CD4-positive, alpha-beta T cell treated with Interleukin-12 subunit alpha and Interleukin-12 subunit beta, for 1 hour (primary cell): ENCODE measurements at regions not wholly inside any gene's neighbourhood (a gene's known extent, or its start where the extent isn't known, plus 50 kb on each side); places are given as distances from the start of the nearest gene placed in this dataset.

Experiments used
- DNase-seq: peaks from one replicate; pipeline ENCODE4 v3.0.0-alpha.2; 2020

DNA sequence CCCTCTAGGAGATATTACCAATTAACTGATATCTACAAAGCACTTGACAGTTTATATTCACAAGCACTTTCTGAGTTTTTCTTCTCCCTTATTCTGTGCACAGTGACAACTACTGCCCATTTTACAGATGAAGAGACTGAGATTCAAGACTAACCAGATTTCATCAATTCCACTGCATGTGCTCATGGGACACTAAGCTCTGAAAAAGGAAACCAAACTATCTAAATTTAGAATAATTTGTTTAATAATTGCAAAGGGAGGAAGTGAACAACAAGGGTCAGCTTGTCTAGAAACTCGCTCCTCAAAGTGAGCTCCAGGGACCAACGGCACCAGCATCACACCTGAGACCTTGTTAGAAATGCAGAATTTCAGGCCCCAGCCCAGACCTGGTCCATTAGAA, 50.8 kb upstream of the MYLIP start:
- DNase-seq: no peak

DNA sequence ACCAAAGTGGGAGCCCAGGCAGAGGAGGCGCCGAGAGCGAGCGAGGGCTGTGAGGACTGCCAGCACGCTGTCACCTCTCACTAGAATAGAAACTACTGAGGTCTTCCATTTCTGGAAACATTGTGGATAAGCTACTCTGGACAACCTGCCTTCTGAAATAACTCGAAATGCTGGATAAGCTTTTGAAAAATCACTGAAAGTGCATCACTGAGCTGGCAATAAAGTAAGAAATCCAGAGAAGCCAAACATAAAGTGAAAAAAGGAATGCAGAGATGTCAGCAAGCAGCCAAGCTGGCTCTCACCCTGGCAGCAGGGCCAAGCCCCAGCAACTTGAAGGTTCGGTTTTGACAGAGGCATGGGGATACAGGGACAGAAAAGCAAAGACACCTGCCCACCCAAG, 59.2 kb upstream of the MYLIP start:
- DNase-seq: no peak

DNA sequence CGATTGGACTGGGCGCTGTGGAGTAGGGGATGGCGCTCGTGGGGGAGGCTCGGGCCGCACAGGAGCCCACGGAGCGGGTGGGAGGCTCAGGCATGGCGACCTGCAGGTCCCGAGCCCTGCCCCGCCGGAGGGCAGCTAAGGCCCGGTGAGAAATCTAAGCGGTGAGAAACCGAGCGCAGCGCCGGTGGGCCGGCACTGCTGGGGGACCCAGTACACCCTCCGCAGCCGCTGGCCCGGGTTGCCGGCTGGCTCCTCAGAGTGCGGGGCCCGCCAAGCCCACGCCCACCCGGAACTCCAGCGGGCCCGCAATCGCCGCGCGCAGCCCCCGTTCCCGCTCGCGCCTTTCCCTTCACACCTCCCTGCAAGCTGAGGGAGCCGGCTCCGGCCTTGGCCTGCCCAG, 59.7 kb upstream of the MYLIP start:
- DNase-seq: no peak

DNA sequence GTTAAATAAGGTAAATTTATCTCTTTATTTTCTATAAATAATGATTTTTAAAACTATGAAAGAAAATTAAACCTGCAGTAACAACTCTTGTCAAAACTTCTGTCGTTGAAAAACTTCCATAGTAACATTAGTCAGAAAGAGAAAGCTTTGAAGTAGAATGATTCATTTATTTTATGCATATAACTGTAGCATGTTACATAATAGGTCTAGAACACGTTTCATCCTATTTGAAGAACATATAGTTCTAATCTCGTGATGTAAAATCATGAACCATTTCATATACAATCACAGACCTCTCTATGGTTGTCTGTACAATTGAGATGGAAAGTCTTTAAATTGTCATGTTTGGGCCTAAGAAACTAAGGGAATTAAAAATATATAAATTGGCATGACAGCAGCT, 61.3 kb upstream of the MYLIP start:
- no peak for DNase-seq

DNA sequence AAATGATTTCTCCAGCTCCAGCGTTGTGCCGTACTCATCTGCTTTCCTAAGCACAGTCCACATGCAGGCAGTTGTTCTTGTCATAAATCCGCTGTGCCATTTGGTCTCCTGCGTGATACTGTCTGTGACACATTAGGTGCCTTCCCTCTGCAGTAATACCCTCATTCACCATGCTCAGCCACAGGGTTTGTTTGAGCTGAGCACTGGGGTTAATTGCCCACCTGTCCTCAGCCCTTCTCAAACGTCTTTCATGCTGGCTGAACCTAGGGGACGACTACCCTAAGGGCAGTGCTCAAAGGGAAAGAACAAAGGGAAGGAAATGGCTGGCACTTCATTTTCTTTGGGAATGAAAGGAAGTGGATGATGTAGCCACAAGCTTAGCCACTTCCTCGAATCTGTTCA, 64.2 kb upstream of the MYLIP start:
- no peak for DNase-seq

DNA sequence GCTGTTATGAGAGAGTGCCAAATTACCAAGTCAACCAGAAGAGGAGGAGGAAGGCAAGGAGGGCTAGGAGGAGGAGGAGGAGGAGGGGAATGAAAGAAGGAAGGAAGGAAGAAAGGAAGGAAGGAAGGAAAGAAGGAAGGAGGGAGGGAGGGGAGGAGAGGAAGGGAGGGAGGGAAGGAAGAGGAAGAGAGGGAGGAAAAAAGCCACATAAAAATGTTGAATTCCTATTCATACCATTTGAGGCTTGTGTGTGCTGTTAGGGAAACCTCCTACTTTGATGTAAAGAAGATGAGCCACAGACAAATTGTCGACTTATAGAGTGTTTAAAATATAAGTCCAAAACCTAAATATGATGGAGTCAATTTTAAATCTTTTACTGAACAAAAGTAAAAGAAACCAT, 65.3 kb upstream of the MYLIP start:
- no peak for DNase-seq

DNA sequence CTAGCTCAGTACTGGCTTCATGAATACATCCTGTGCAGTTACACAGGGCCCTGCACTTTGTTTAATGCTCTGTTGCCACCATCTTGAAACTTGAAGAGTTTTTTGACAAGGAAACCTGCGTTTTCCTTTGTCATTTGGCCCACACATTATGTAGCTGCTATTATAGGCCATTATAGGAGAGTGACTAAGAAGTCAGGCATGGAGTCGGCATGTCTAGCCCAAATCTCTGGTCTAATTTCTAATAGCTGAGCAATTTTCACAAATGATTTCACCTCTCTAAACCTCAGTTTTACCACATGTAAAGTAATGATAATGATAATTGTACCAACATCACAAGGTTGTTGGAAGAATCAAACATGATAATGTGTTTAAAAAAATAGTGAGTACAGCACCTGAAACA, 67.1 kb upstream of the MYLIP start:
- no peak for DNase-seq

DNA sequence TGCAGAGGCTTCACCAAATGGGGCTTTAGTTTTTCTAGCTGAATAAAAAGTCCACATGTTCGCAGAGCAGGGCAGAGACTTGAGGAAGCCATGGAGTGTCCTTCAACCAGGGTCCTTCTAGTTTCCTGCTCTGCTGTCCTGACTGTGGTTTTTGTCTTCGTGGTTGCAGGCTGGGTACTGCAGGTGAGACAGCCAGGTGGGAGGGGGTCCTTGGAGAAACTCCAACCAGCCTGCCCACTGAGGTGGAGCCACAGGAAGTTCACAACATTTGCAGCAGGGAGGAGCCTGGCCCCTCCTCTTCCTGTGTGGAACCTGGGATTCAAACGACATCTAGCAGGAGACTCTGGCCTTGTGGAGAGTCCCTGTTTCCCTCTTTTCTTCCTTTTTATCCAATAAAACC, 68.8 kb upstream of the MYLIP start:
- no peak for DNase-seq

DNA sequence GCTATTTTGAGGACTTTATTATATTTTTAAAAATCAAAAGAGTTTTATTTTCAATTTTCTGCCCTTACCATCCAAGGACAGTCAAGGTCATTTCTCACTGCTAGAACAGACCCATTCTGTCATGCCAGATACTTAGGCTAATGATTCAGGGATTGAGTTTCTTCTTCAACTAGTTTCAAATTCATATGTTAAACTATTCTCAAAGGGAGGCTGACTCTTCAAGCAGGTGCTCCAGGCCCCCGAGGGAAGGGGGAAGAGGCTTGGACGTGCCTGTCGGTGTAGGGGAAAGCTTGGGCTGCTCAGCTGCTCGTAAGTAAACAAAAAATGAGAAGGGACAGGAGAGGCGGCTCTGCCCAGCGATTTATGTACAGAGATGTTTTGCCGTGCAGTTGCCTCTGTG, 69.4 kb upstream of the MYLIP start:
- no peak for DNase-seq

DNA sequence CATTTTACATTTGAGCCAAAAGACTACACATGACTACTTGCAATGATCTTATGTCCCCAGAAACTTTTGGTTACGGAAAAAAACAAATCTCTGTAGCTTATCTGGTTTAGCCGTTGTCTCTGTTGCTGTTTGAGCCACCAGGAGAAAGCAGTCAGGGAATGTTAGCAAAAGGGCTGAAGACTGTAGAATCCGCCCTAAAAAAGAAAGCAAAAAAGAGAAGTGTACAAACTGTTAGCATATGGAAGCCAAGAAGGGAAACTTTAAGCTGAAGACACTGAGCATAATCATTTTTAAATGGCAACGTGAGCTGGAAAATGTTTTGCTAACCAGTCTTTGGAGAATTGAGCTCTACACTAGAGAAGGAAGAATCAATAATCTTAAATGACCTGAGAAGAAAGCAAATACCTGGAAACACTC, 69.9 kb upstream of the MYLIP start:
- DNase-seq: no peak

DNA sequence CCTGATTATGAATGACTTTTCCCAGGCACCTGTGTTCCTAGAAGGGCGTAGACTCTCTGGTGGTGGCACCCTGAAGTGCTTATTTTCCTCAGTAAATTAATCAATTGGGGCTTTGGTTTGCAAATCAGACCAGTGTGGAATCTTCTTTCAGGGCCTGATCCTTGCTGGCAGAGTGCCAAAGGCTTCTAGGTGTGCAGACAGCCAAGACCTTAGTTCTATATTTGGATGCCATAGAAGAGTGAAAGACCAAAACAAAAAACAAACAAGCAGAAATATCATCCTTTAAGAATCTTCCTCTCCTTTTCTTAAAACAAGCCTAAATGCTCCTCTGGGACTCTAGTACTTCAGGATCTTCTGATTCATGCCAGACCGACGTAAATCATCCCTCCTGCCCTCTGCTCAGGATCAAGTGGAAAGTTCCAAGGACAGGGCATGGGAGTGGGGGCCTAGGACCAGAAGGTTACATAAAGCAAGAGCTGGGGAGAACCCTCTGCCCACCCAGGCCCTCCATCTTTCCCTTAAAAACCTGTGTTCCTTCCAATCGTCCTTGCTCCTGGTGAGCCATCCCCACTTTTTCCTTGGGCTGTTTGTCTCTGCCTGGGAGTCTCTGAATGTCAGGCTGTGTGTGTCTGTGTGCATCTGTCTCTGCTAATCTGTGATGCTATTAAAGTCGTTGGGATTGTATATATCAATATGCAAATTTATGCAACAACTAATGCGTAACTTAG, 70.5 kb upstream of the MYLIP start:
- no peak for DNase-seq

DNA sequence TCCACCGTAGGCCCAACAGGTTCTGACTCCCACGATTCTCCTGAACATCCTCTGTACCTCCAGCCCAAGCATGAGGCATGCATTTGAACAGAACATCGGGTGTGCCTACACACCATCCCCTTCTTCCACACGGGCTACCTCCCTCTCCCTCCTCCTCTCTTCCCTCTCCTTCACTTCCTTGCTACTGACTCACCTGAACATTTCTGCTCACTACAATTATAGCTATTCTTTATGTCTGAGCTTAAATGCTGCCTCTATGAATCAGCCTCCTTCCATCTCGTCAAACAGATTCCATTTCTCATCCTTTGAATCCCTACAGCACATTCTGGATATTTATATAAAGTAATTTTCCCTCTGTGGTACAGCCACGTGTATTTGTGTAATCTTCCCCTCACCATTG, 71.4 kb upstream of the MYLIP start:
- DNase-seq: no peak

DNA sequence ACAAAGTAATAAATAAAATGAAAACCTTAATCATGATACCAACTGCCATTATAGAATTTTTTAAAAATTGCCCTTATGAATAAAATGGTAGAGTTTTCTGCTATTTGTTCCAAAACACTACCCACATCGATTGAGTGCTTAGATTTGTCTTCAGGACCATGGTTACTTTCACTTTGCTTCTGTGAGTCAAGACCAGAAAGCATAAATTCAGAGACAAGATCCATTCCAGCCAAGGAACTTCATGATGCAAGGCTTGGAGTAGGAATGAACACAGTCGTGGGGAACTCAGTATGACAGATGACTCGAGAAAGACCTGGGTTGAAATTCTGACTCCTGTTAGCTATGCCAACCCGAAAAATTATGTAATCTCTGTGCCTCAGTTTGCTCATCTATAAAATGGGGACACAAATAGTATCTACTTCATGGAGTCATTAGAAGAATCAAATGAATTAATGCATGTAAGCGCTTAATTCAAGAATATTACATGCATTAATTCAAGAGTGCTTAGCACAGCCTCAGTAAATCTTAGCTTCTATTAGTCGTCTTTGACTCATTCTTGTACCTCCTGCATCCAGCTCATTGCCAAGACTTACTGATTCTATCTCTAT, 72.5 kb upstream of the MYLIP start:
- no peak for DNase-seq

DNA sequence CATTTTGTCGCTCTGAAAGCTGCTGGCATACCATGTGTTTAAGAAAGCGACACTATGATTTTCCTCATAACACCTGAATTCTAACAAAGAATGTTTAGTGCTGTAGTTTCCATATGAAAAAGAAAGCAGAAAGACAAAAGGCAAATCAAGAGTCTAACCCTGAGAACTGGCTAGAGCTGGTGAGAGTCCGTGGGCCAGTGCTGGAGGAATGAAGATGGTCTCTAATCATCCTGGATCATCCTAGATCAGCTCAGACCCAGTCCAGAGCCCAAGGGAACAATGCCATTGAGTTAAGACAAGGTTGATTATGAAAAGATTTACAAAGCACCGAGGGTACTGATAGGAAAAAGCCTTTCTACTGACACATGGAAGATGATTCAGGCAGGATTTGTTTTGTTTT, 73.0 kb upstream of the MYLIP start:
- no peak for DNase-seq

DNA sequence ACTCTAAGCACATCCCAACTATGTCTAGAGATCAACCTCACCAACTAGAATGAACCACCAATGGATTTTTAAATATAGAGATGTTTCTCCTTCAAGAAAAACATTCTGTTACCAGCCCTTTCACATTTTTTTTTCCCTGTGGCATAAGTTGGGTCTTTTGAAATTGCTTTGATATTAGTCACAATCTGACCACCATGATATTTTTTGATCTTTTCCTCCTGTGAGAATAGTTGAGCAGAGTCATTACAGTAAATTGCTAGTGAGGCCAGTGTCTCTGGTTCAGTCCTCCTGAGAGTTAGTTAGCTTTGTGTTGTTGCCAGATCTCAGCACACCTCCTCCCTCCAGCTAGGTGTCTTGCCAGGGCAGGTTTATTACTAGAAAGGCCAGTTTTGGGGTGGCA, 79.7 kb upstream of the MYLIP start:
- no peak for DNase-seq

DNA sequence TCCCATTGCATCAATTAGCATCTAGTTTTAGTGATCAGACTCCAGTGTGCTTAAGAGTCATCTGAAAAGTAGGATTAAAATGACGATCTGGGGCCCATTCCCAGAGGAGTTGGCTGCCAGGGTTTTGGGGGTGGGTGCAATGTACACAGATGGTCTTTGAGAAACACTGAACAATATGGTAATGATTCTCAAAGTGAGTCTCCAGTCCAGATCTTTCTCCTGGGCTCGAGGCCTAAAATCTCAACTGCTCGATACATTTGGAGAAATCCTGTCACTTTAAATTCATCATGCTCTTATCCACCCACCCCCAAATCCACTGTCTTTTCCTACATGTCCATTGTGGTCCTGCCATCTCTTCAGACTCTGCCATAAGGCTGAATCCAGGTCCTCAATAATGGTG, 80.7 kb upstream of the MYLIP start:
- DNase-seq: no peak

DNA sequence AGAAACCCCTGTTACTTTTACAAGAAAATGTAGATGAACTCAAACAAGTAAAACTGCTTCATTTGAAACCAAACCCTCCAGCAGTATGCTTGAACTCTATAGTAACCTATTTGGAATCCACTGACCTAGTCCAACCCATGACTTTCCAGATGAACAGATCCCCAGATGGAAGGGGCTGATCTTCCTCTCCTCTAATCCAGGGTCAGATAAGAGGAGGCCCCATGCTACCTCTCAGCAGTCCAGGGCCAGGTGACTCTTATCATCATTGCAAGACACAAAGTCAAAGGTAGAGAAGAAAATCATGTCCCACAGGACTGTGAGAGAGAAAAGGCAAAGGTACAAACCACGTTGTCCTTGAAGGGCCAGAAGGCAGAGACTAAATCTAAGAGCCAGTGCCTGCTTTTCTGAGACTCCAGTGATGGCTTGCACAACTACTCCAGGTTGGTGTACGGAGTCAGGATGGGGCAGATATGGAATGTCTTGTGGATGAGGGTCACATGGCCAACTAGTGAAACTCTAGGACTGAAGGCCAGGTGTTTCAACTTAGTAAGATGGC, 81.4 kb upstream of the MYLIP start:
- DNase-seq: no peak

DNA sequence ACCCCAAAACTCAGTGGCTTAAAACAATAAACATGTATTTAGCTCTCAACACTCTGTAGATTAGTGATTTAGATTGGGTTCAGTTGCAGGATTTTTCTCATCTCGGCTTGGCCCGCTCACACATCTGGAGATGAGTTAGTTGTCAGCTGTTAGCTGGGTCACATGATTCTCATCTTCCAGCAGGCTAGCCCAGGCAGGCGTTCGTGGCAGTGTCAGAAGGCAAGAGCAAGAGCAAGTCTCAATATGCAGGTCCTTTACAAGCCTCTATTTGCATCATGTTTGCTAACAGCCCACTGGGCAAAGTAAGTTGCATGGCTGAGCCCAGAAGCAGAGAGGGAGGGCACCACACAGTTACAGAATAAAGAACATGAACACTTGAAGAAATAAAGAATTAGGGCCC, 83.6 kb upstream of the MYLIP start:
- DNase-seq: no peak

DNA sequence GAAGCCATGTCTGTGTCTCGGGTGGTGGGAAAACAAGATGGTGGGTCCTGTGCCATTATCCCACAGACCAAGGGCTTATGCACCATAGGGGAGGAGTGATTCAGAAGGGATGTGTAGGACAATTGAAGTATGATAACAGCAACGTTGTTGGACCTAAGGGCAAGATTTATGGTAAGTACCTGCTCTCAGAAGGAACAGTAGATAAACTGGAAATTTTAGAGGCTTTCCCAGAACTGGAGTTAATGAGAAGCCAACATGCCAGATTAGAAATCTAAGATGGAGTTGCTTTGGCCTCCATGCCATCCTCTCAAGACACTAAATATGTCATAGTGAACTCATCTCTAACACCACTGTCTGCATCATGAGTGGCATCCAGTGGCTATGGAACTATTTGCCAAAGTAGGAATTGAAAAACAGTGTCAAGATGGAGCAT, 84.7 kb upstream of the MYLIP start:
- DNase-seq: no peak

DNA sequence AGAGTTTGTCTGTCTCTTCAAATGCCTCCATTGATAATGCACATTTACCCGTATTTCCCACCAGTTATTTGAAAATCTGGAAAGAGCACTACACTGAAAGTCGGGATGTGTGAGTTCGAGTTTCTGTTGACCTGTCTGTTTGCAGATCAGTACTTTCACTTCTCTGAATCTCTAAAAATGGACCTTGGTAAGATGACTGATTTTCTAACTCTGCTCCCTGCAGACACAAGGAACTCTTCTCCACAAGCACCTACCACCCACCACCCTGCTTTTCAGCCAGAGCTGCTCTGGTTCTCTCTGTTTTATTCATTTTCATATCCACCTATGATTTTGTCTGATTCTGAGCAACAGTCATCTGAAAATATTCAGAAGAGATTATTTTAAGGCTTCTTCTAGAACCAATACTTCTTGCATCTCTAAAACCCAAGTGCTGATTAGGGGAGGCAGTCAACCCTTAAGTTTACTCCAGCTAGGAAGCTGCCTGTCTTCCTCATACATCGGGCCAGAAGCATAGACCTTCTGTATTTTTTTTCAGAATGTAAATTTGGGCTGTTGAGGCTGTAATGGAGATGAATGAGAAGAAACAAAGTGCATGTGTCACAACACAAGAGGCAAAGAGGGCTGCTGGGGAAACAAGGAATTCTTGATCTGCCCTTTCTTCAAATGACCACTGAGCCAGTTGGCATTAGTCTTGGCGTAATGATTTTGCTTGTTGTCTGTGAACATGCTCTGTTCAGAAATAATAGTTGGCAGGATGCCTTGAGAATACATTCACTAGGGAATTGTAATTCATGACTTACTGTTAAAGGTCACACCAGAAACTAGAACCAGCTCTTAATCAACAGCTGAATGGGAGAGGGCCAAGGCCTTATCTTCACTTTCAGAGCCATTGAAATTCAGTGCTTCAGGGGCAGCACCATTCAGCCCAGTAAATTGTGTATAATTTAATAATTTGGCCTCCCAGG, 85.4 kb upstream of the MYLIP start:
- no peak for DNase-seq

DNA sequence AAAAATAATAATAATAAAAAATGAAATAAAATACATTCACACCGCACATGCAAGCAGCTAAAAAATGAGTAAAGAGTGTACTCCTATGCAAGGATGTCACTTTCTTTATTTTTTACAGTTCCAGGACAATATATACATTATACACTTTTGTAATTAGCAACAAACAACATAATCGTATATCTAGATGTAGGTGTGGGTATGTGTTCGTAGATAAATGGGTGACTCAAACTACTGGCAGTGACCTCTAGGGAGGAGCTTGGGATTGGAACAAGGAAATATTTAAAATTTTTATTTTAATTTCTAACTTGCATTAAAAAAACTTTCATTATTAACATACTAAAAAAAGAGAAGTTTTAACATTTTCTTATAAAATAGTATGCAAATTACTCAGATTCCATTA, 86.1 kb upstream of the MYLIP start:
- DNase-seq: no peak

DNA sequence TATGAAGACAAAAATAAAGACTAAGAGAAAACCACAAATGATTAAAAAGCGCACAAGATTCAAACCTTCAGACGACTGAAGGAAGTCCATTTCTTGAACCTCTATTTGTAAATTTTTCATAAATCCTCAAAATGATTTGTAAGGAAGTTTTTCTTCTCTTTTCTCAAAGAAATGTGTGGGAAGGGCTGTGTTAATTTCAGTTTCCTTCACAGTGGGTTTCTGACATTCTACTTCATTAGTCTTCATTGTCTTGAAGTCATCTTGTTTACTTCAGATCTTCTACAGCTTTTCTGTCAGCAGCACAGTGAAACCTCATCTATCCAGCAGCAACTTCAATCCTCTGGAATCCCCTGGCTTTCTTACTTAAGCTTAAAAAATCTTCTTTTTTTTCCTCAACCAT, 87.6 kb upstream of the MYLIP start:
- DNase-seq: no peak

DNA sequence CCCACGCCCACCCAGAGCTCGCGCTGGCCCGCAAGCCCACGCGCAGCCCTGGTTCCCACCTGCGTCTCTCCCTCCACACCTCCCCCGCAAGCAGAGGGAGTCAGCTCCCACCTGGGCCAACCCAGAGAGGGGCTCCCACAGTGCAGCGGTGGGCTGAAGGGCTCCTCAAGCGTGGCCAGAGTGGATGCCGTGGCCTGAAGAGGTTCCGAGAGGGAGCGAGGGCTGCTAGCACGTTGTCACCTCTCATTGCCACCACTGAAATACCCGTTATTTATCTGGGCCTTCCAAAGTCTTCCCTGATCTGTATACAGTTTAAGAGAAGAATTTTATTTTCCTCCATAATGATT, 88.3 kb upstream of the MYLIP start:
- DNase-seq: no peak
